ENCODE measurements at regions not wholly inside any gene's neighbourhood (a gene's known extent, or its start where the extent isn't known, plus 50 kb on each side); places are given as distances from the start of the nearest gene placed in this dataset.
"Not testable (repeated sequence)": the region's sequence is repeated elsewhere in the genome, so short reads cannot be mapped to it uniquely, and the experiment has no call there.

GRCh38 chr1:221987860-221988520 lies 246.1 kb upstream of the DUSP10 start:
- no peak overlapping the region for H3K4me3 Mint-ChIP-seq
- no peak for DNase-seq
- no peak overlapping the region for H3K27ac Mint-ChIP-seq
- peak; percentile 45 to 62 for ATAC-seq (replicated peaks in 1 of 2)
- H3K36me3 Mint-ChIP-seq (ENCODE audit: insufficient read depth in 2 of 2) = no peaks in the 10 kb centered on the region
- peaks cover 6% of the 10 kb centered on the region for H3K27me3 Mint-ChIP-seq (ENCODE audit: low read depth)
- peaks cover 0 to 1% of the 10 kb centered on the region in 2 donors for H3K9me3 Mint-ChIP-seq
- H3K4me1 Mint-ChIP-seq (ENCODE audit: low read depth) = peaks cover 14% of the 10 kb centered on the region

GRCh38 chr1:221983444-221983843 lies 241.6 kb upstream of the DUSP10 start:
- Mint-ChIP-seq H3K27me3 (ENCODE audit: low read depth) (peaks cover 6% of the 10 kb centered on the region), H3K27ac (no peak overlapping the region), H3K4me1 (ENCODE audit: low read depth) (peaks cover 4% of the 10 kb centered on the region), H3K36me3 (ENCODE audit: insufficient read depth in 2 of 2) (no peaks in the 10 kb centered on the region), H3K9me3 (peaks cover 0 to 1% of the 10 kb centered on the region in 2 donors), H3K4me3 (no peak overlapping the region)
- ATAC-seq (replicated peaks in 1 of 2) (no peak), DNase-seq (no peak)

DNA sequence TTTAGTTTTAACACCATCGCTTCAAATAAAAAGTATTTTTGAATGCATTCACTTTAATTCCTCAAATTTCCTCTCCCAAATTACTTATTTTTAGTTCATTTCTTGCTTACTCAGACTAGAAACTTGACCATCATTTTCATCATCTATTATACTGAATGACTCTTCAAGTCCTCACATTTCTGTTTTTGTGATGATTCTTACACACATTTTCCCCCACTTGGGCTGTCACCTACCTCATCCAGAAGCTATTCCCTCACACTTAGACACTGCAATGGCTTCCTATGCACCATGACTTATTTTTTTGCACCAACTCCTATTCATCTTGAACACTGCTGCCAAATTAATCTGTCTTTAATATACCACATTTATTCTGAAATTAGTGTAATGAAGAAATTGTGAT lies 239.6 kb upstream of the DUSP10 start:
- Mint-ChIP-seq H3K4me3 (no peak overlapping the region), H3K27me3 (ENCODE audit: low read depth) (peaks cover 6% of the 10 kb centered on the region), H3K4me1 (ENCODE audit: low read depth) (peaks cover 4% of the 10 kb centered on the region), H3K9me3 (no peaks in the 10 kb centered on the region), H3K27ac (no peak overlapping the region), H3K36me3 (ENCODE audit: insufficient read depth in 2 of 2) (no peaks in the 10 kb centered on the region)
- ATAC-seq (replicated peaks in 1 of 2) (no peak), DNase-seq (no peak)

DNA sequence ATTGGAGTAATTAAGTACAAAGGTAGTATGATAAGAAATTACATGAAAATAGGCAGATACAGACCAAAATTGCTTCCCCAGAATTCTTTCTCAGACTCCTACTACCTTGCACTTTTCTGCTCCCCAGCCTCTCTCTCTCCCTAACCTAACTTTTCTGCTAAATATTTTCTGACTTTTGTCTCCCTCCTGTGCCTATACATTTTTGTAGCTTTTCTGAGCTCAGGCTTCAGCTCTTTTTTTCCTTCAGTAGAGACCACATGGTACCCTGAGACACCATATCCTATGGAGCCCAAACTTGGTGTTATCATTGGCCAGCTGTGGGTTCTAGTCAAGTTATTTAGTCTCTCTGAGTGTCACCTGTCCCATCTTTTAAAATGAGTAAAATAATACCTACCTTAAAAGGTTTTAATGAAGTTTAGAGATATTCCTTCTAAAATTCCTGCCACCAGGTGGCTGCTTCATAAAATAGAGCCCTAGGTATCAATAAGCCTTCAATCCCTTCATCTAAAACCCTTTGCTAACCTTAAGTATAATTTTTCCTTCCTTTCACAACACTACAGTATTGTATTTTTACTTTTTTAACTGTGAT lies 237.6 kb upstream of the DUSP10 start:
- DNase-seq = no peak
- Mint-ChIP-seq H3K4me1 (ENCODE audit: low read depth) (peaks cover 4% of the 10 kb centered on the region), H3K9me3 (no peaks in the 10 kb centered on the region), H3K27me3 (ENCODE audit: low read depth) (peaks cover 6% of the 10 kb centered on the region), H3K36me3 (ENCODE audit: insufficient read depth in 2 of 2) (no peaks in the 10 kb centered on the region), H3K4me3 (no peak overlapping the region), H3K27ac (peak overlapping the region; percentile 30)
- ATAC-seq (replicated peaks in 1 of 2) = no peak

- not testable (repeated sequence) for DNase-seq; H3K4me1 Mint-ChIP-seq (ENCODE audit: low read depth); H3K36me3 Mint-ChIP-seq (ENCODE audit: insufficient read depth in 2 of 2); ATAC-seq (replicated peaks in 1 of 2); H3K9me3 Mint-ChIP-seq; H3K27me3 Mint-ChIP-seq (ENCODE audit: low read depth); H3K4me3 Mint-ChIP-seq; H3K27ac Mint-ChIP-seq
Observed at GRCh38 chr1:221978631-221979334, 236.9 kb upstream of the DUSP10 start.

GRCh38 chr1:221973787-221974186 lies 231.9 kb upstream of the DUSP10 start:
- not testable (repeated sequence) for H3K27ac Mint-ChIP-seq; H3K27me3 Mint-ChIP-seq (ENCODE audit: low read depth); DNase-seq; H3K9me3 Mint-ChIP-seq; H3K36me3 Mint-ChIP-seq (ENCODE audit: insufficient read depth in 2 of 2); H3K4me3 Mint-ChIP-seq; ATAC-seq (replicated peaks in 1 of 2); H3K4me1 Mint-ChIP-seq (ENCODE audit: low read depth)

DNA sequence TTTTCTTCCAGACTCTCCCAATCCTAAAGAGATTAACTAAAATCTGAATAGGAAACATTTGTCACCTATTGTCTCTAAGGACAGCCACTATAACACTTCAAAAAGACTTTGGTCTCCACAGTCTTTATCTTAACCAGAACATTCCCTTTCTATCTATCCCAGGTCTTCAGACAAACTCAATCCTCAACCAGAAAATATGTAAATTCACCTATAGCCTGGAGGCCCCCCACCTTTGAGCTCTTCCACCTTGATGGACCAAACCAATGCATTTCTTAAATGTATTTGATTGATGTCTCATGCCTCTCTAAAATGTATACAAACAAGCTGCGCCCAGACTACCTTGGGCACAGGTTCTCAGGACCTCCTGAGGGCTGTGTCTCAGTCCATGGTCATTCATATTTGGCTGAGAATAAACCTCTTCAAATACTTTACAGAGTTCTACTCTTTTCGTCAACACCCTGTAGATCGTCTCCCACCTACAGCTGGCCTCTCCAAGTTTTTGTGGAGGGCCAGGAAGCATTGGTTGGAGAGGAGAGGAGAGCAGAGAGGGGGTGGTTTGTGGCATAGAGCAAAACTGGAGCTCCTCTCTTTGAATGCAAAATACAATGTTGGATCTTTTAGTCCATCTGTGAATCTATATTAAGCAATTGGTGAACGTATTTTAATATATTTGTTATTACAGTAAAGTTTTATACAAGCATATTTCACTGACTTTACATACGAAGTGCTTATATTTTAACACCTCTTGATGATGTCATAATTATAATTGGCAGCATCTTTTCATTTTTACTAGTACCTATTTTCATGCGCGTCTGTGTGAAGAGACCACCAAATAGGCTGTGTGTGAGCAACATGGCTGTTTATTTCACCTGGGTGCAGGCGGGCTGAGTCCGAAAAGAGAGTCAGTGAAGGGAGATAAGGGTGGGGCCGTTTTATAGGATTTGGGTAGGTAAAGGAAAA lies 230.7 kb upstream of the DUSP10 start:
- no peaks in the 10 kb centered on the region for H3K36me3 Mint-ChIP-seq (ENCODE audit: insufficient read depth in 2 of 2)
- DNase-seq (no peak), ATAC-seq (replicated peaks in 1 of 2) (no peak)
- H3K9me3 Mint-ChIP-seq = no peaks in the 10 kb centered on the region
- no peaks in the 10 kb centered on the region for H3K4me1 Mint-ChIP-seq (ENCODE audit: low read depth)
- H3K27ac Mint-ChIP-seq = no peak overlapping the region
- no peak overlapping the region for H3K4me3 Mint-ChIP-seq
- H3K27me3 Mint-ChIP-seq (ENCODE audit: low read depth) = no peaks in the 10 kb centered on the region

GRCh38 chr1:221971035-221971434 lies 229.1 kb upstream of the DUSP10 start:
- H3K9me3 Mint-ChIP-seq; H3K36me3 Mint-ChIP-seq (ENCODE audit: insufficient read depth in 2 of 2); H3K4me3 Mint-ChIP-seq; H3K27ac Mint-ChIP-seq; H3K27me3 Mint-ChIP-seq (ENCODE audit: low read depth); H3K4me1 Mint-ChIP-seq (ENCODE audit: low read depth); DNase-seq; ATAC-seq (replicated peaks in 1 of 2): not testable (repeated sequence)

DNA sequence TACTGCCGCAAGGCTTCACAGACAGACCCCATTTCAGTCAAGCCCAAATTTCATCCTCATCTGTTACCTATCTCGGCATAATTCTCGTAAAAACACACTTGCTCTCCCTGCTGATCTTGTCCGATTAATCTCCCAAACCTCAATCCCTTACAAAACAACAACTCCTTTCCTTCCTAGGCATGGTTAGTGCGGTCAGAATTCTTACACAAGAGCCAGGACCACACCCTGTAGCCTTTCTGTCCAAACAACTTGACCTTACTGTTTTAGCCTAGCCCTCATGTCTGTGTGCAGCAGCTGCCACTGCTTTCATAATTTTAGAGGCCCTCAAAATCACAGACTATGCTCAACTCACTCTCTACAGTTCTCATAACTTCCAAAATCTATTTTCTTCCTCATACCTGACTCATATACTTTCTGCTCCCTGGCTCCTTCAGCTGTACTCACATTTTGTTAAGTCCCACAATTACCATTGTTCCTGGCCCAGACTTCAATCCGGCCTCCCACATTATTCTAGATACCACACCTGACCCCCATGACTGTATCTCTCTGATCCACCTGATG lies 227.5 kb upstream of the DUSP10 start:
- not testable (repeated sequence) for H3K27ac Mint-ChIP-seq; H3K36me3 Mint-ChIP-seq (ENCODE audit: insufficient read depth in 2 of 2); H3K9me3 Mint-ChIP-seq; ATAC-seq (replicated peaks in 1 of 2); H3K27me3 Mint-ChIP-seq (ENCODE audit: low read depth); H3K4me3 Mint-ChIP-seq; H3K4me1 Mint-ChIP-seq (ENCODE audit: low read depth); DNase-seq

GRCh38 chr1:221967538-221967937 lies 225.6 kb upstream of the DUSP10 start:
- not testable (repeated sequence) for H3K4me1 Mint-ChIP-seq (ENCODE audit: low read depth); H3K9me3 Mint-ChIP-seq; H3K36me3 Mint-ChIP-seq (ENCODE audit: insufficient read depth in 2 of 2); ATAC-seq (replicated peaks in 1 of 2); DNase-seq; H3K4me3 Mint-ChIP-seq; H3K27ac Mint-ChIP-seq; H3K27me3 Mint-ChIP-seq (ENCODE audit: low read depth)

DNA sequence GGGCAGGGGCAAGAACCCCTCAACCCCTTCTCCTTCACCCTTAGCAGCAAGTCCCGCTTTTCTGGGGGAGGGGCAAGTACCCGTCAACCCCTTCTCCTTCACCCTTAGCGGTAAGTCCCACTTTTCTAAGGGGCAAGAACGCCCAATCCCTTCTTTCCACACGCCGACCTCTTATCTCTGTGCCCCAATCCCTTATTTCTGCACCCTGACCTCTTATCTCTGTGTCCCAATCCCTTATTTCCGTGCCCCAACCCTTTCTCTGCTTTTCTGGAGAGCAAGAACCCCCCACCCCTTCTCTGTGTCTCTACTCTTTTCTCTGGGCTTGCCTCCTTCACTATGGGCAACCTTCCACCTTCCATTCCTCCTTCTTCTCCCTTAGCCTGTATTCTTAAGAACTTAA lies 225.0 kb upstream of the DUSP10 start:
- not testable (repeated sequence) for H3K9me3 Mint-ChIP-seq, H3K4me3 Mint-ChIP-seq

DNA sequence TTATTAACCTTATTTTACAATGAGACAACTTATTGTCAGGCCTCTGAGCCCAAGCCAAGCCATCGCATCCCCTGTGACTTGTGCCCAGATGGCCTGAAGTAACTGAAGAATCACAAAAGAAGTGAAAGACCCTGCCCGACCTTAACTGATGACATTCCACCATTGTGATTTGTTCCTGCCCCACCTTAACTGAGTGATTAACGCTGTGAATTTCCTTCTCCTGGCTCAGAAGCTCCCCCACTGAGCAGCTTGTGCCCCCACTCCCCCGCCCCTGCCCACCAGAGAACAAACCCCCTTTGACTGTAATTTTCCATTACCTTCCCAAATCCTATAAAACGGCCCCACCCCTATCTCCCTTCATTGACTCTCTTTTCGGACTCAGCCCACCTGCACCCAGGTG lies 224.0 kb upstream of the DUSP10 start:
- H3K27me3 Mint-ChIP-seq (ENCODE audit: low read depth); ATAC-seq (replicated peaks in 1 of 2); H3K9me3 Mint-ChIP-seq; H3K27ac Mint-ChIP-seq; DNase-seq; H3K4me3 Mint-ChIP-seq; H3K36me3 Mint-ChIP-seq (ENCODE audit: insufficient read depth in 2 of 2): not testable (repeated sequence)
- H3K4me1 Mint-ChIP-seq (ENCODE audit: low read depth) = peaks cover 18% of the 10 kb centered on the region

More for the DNA sequence above, 225.0 kb upstream of the DUSP10 start:
- not testable (repeated sequence) for H3K27me3 Mint-ChIP-seq (ENCODE audit: low read depth); ATAC-seq (replicated peaks in 1 of 2); H3K27ac Mint-ChIP-seq; DNase-seq; H3K36me3 Mint-ChIP-seq (ENCODE audit: insufficient read depth in 2 of 2); H3K4me1 Mint-ChIP-seq (ENCODE audit: low read depth)

Measured in activated T-cell treated with anti-CD3 and anti-CD28 coated beads, Interleukin-2, amount 50 U/mL, for 72 hours (primary cell).